ENCODE measurements at regions not wholly inside any gene's neighbourhood (a gene's known extent, or its start where the extent isn't known, plus 50 kb on each side); places are given as distances from the start of the nearest gene placed in this dataset.
"Not testable (repeated sequence)": the region's sequence is repeated elsewhere in the genome, so short reads cannot be mapped to it uniquely, and the experiment has no call there.

GRCh38 chr2:175755656-175756386 lies 246.2 kb downstream of the LNPK start:
- DNase-seq, result no peak

GRCh38 chr2:175755169-175755568 lies 246.9 kb downstream of the LNPK start:
- DNase-seq, result no peak

- no peak for DNase-seq
These were observed 251.9 kb downstream of the LNPK start for GRCh38 chr2:175750195-175750594.

GRCh38 chr2:175745911-175746310 lies 256.2 kb downstream of the LNPK start:
- DNase-seq, result no peak

- no peak for DNase-seq
These were observed 258.1 kb downstream of the LNPK start for GRCh38 chr2:175744000-175744399.

- no peak for DNase-seq
These were observed 259.1 kb downstream of the LNPK start for GRCh38 chr2:175743011-175743410.

GRCh38 chr2:175742367-175742766 lies 259.7 kb downstream of the LNPK start:
- no peak for DNase-seq

- DNase-seq, result no peak
These were observed 260.9 kb downstream of the LNPK start for GRCh38 chr2:175741164-175741563.

- DNase-seq, result no peak
These were observed 264.2 kb downstream of the LNPK start for GRCh38 chr2:175737722-175738361.

GRCh38 chr2:175734686-175735085 lies 267.4 kb downstream of the LNPK start:
- no peak for DNase-seq

- DNase-seq, result no peak
These were observed 269.5 kb downstream of the LNPK start for GRCh38 chr2:175732531-175732930.

GRCh38 chr2:175730050-175730449 lies 272.0 kb downstream of the LNPK start:
- DNase-seq, result no peak

- no peak for DNase-seq
These were observed 272.9 kb downstream of the LNPK start for GRCh38 chr2:175729049-175729706.

GRCh38 chr2:175728032-175728431 lies 274.0 kb downstream of the LNPK start:
- DNase-seq, result no peak

- no peak for DNase-seq
These were observed 275.8 kb downstream of the LNPK start for GRCh38 chr2:175726223-175726622.

- no peak for DNase-seq
These were observed 292.8 kb downstream of the LNPK start for GRCh38 chr2:175709248-175709647.

GRCh38 chr2:175707322-175707721 lies 294.7 kb downstream of the LNPK start:
- no peak for DNase-seq

GRCh38 chr2:175704568-175704967 lies 297.5 kb downstream of the LNPK start:
- DNase-seq, result not testable (repeated sequence)

- DNase-seq, result no peak
These were observed 304.0 kb downstream of the LNPK start for GRCh38 chr2:175698061-175698460.

- peak; percentile 8 for DNase-seq
These were observed 311.8 kb downstream of the LNPK start for GRCh38 chr2:175690113-175690837.

- DNase-seq, result no peak
These were observed 313.8 kb downstream of the LNPK start for GRCh38 chr2:175688243-175688642.

- DNase-seq, result no peak
These were observed 314.6 kb downstream of the LNPK start for GRCh38 chr2:175687465-175687864.

GRCh38 chr2:175686002-175686401 lies 316.1 kb downstream of the LNPK start:
- no peak for DNase-seq
